Naive thymus-derived CD4-positive, alpha-beta T cell (primary cell): ENCODE measurements at regions not wholly inside any gene's neighbourhood (a gene's known extent, or its start where the extent isn't known, plus 50 kb on each side); places are given as distances from the start of the nearest gene placed in this dataset.

Source experiments
- ATAC-seq: fragments of 150-1000 bp; cut with Tn5 transposase; 2 replicates; pipeline ENCODE4 v1.10.0; 2021; ENCODE audit warnings: mild to moderate bottlenecking, moderate library complexity
- CTCF ChIA-PET: fragments of 350-600 bp; sonication (Branson Sonifier 250); formaldehyde crosslinking; loops from one replicate; lab custom pipeline; 2021; ENCODE audit warnings: antibody characterized with exemption; lab: Charles Lee
- POLR2A ChIA-PET: fragments of 350-600 bp; sonication (Branson Sonifier 250); formaldehyde crosslinking; loops from one replicate; lab custom pipeline; 2021; ENCODE audit warnings: antibody characterized with exemption, inconsistent platforms; lab: Charles Lee
- DNase-seq, 9 donors: peaks; one replicate each; pipeline versions ENCODE4 v3.0.0 to v3.0.0-alpha.2; 2020 to 2022; ENCODE audit warnings: mixed read lengths in 1 of 9
- H3K27ac ChIP-seq: one replicate; pipeline ENCODE4 v1.7.0; 2013; ENCODE audit warnings: mild to moderate bottlenecking, low read depth, low read length, moderate library complexity
- H3K27me3 ChIP-seq, 2 donors: one replicate each; pipeline ENCODE4 v1.7.0; 2013; ENCODE audit warnings: low read length in 2 of 2, mild to moderate bottlenecking in 2 of 2, moderate library complexity in 2 of 2; ENCODE audit not compliant: control insufficient read depth in 2 of 2, insufficient read depth in 2 of 2
- H3K36me3 ChIP-seq, 3 experiments: 1 replicate in 2 of 3; 2 replicates in 1 of 3; pipeline ENCODE4 v1.7.0; 2013; ENCODE audit warnings: low read length in 3 of 3, mild to moderate bottlenecking in 3 of 3, moderate library complexity in 1 of 3; ENCODE audit not compliant: insufficient read depth in 3 of 3, control insufficient read depth in 2 of 3
- H3K4me1 ChIP-seq, 2 donors: one replicate each; pipeline ENCODE4 v1.7.0; 2013; ENCODE audit warnings: low read length in 2 of 2, mild to moderate bottlenecking in 2 of 2, moderate library complexity in 1 of 2; ENCODE audit not compliant: control insufficient read depth in 2 of 2, insufficient read depth in 2 of 2
- H3K4me3 ChIP-seq: 2 replicates; pipeline ENCODE4 v1.7.0; 2013; ENCODE audit warnings: mild to moderate bottlenecking, low read length
- H3K9me3 ChIP-seq, 3 experiments: 1 replicate in 2 of 3; 2 replicates in 1 of 3; pipeline ENCODE4 v1.7.0; 2013; ENCODE audit warnings: low read length in 3 of 3; ENCODE audit not compliant: control insufficient read depth in 2 of 3
- H3K27ac Mint-ChIP-seq, 9 donors: one replicate each; pipeline ENCODE4 v1.8.0; 2020 to 2022; ENCODE audit warnings: mixed read lengths in 9 of 9, mild to moderate bottlenecking in 8 of 9, moderate library complexity in 5 of 9, inconsistent platforms in 2 of 9
- H3K27me3 Mint-ChIP-seq, 5 donors: one replicate each; pipeline ENCODE4 v1.8.0; 2021 to 2022; ENCODE audit warnings: mixed read lengths in 5 of 5, mild to moderate bottlenecking in 1 of 5
- H3K36me3 Mint-ChIP-seq, 5 donors: one replicate each; pipeline ENCODE4 v1.8.0; 2020 to 2022; ENCODE audit warnings: mixed read lengths in 5 of 5, mild to moderate bottlenecking in 3 of 5, inconsistent platforms in 1 of 5
- H3K4me1 Mint-ChIP-seq, 7 donors: one replicate each; pipeline ENCODE4 v1.8.0; 2020 to 2022; ENCODE audit warnings: mixed read lengths in 7 of 7, mild to moderate bottlenecking in 3 of 7, inconsistent platforms in 1 of 7
- H3K4me3 Mint-ChIP-seq, 10 donors: one replicate each; pipeline ENCODE4 v1.8.0; 2020 to 2022; ENCODE audit warnings: mild to moderate bottlenecking in 10 of 10, mixed read lengths in 10 of 10, moderate library complexity in 6 of 10, inconsistent platforms in 2 of 10
- H3K9me3 Mint-ChIP-seq, 11 donors: one replicate each; pipeline ENCODE4 v1.8.0; 2020 to 2022; ENCODE audit warnings: mixed read lengths in 11 of 11, mild to moderate bottlenecking in 4 of 11, inconsistent platforms in 1 of 11, moderate library complexity in 1 of 11
- intact Hi-C, 2 donors: fragments of 100-400 bp; cut with micrococcal nuclease; formaldehyde crosslinking; loops; one replicate each; pipeline ENCODE4 v1.15.1; 2023

- no peaks in the 10 kb centered on the region for H3K4me1 ChIP-seq
- H3K4me3 Mint-ChIP-seq: no peak overlapping the region
- CTCF ChIA-PET: no interaction called here
Measured at GRCh38 chr4:66048861-66049260, 378.6 kb upstream of the EPHA5 start.

GRCh38 chr4:66045913-66046312, 375.6 kb upstream of the EPHA5 start:
- no peaks in the 10 kb centered on the region for H3K36me3 Mint-ChIP-seq
- CTCF ChIA-PET: no interaction called here
- no peaks in the 10 kb centered on the region for H3K4me1 Mint-ChIP-seq
- no peak for ATAC-seq
- peaks cover 0 to 23% (median 6%) of the 10 kb centered on the region in 11 donors for H3K9me3 Mint-ChIP-seq
- no peak for DNase-seq
- Histone ChIP-seq H3K27ac (no peak overlapping the region), H3K9me3 (no peaks in the 10 kb centered on the region), H3K36me3 (no peaks in the 10 kb centered on the region), H3K4me1 (no peaks in the 10 kb centered on the region), H3K4me3 (no peak overlapping the region), H3K27me3 (no peaks in the 10 kb centered on the region)
- intact Hi-C loops: no loop called here
- H3K4me3 Mint-ChIP-seq: no peak overlapping the region
- no peak overlapping the region for H3K27ac Mint-ChIP-seq
- no peaks in the 10 kb centered on the region for H3K27me3 Mint-ChIP-seq
- POLR2A ChIA-PET: no interaction called here

More at GRCh38 chr4:66048861-66049260, 378.6 kb upstream of the EPHA5 start:
- Mint-ChIP-seq H3K36me3 (no peaks in the 10 kb centered on the region), H3K4me1 (no peaks in the 10 kb centered on the region), H3K27ac (no peak overlapping the region), H3K27me3 (no peaks in the 10 kb centered on the region), H3K9me3 (peaks cover 0 to 25% (median 7%) of the 10 kb centered on the region in 11 donors)
- H3K9me3 ChIP-seq: no peaks in the 10 kb centered on the region
- intact Hi-C loops: no loop called here
- POLR2A ChIA-PET: no interaction called here
- ATAC-seq (no peak), DNase-seq (no peak)
- H3K36me3 ChIP-seq: no peaks in the 10 kb centered on the region
- H3K4me3 ChIP-seq: no peak overlapping the region
- H3K27ac ChIP-seq: no peak overlapping the region
- H3K27me3 ChIP-seq: no peaks in the 10 kb centered on the region

DNA sequence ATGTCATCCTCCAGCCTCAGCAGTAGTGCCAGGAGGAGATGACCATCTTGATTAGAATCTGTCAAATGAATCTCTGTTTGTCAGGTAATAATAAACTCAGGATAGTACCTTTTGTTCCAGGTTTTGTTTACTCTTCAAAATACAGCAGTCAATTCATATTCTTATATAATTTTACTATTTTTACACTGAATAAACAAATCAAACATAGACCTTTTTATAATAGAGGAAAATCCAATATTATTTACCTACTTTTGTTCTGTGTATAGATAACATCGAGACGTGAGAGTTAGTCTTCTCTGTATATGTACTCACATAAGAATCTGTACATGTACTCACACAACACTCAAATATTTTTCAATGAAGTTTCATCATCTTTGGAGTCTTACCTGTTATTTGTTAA, 365.4 kb upstream of the EPHA5 start:
- H3K9me3 ChIP-seq: no peaks in the 10 kb centered on the region
- CTCF ChIA-PET: no interaction called here
- H3K4me1 Mint-ChIP-seq: no peaks in the 10 kb centered on the region
- H3K4me1 ChIP-seq: no peaks in the 10 kb centered on the region
- H3K4me3 Mint-ChIP-seq: no peak overlapping the region
- no peaks in the 10 kb centered on the region for H3K36me3 Mint-ChIP-seq
- no peak overlapping the region for H3K27ac ChIP-seq
- no peak overlapping the region for H3K27ac Mint-ChIP-seq
- no peaks in the 10 kb centered on the region for H3K27me3 Mint-ChIP-seq
- intact Hi-C loops: no loop called here
- H3K36me3 ChIP-seq: no peaks in the 10 kb centered on the region
- H3K4me3 ChIP-seq: no peak overlapping the region
- POLR2A ChIA-PET: no interaction called here
- ATAC-seq (no peak), DNase-seq (no peak)
- H3K9me3 Mint-ChIP-seq: peaks cover 0 to 11% (median 2%) of the 10 kb centered on the region in 11 donors
- H3K27me3 ChIP-seq: no peaks in the 10 kb centered on the region

DNA sequence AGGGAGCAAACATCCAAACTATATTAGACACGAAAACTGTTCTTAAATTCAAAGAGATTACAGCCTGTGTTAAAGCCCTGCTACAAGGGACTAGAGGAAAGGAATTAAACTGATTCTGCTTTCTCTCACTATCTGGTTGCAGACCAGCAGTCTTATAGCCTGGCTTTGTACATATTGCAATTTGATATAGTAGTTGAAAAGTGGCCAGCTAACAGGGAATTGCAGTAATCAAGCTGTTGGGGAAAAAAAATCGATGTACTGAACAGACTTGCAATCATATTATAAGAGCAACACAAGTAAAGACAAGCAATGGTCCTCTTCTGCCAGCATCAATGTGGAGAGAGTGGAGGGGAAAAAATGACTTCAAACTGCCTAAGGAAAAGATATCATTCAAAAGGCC, 364.4 kb upstream of the EPHA5 start:
- CTCF ChIA-PET: no interaction called here
- intact Hi-C loops: no loop called here
- Histone ChIP-seq H3K27ac (no peak overlapping the region), H3K4me3 (no peak overlapping the region), H3K4me1 (no peaks in the 10 kb centered on the region), H3K36me3 (no peaks in the 10 kb centered on the region), H3K27me3 (no peaks in the 10 kb centered on the region), H3K9me3 (no peaks in the 10 kb centered on the region)
- POLR2A ChIA-PET: no interaction called here
- Mint-ChIP-seq H3K27ac (no peak overlapping the region), H3K4me3 (no peak overlapping the region), H3K4me1 (no peaks in the 10 kb centered on the region), H3K27me3 (no peaks in the 10 kb centered on the region), H3K9me3 (peaks cover 0 to 10% (median 3%) of the 10 kb centered on the region in 11 donors), H3K36me3 (no peaks in the 10 kb centered on the region)
- ATAC-seq: no peak
- no peak for DNase-seq

GRCh38 chr4:66034262-66034661, 364.0 kb upstream of the EPHA5 start:
- H3K4me3 Mint-ChIP-seq: no peak overlapping the region
- DNase-seq (no peak), ATAC-seq (no peak)
- H3K27ac Mint-ChIP-seq: no peak overlapping the region
- Histone ChIP-seq H3K9me3 (no peaks in the 10 kb centered on the region), H3K27ac (no peak overlapping the region), H3K4me1 (no peaks in the 10 kb centered on the region), H3K27me3 (no peaks in the 10 kb centered on the region), H3K4me3 (no peak overlapping the region), H3K36me3 (no peaks in the 10 kb centered on the region)
- POLR2A ChIA-PET: no interaction called here
- CTCF ChIA-PET: no interaction called here
- H3K27me3 Mint-ChIP-seq: no peaks in the 10 kb centered on the region
- peaks cover 0 to 6% (median 3%) of the 10 kb centered on the region in 11 donors for H3K9me3 Mint-ChIP-seq
- no peaks in the 10 kb centered on the region for H3K4me1 Mint-ChIP-seq
- no peaks in the 10 kb centered on the region for H3K36me3 Mint-ChIP-seq
- intact Hi-C loops: no loop called here

DNA sequence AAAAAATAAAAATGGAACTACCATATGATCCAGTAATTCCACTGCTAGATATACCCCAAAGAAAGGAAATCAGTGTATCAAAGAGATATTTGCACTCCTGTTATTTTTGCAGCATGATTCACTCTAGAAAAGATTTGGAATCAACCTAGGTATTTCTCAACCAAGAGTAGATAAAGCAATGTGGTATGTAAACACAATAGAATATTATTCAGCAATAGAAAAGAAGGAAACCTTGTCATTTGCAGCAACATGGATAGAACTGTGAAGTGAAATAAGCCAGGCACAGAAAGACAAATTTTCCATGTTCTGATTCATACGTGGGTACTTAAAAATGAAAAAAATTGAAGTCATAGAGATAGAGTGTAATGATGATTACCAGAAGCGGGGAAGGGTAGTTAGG, 362.3 kb upstream of the EPHA5 start:
- no peak for ATAC-seq
- no peak overlapping the region for H3K27ac Mint-ChIP-seq
- H3K9me3 Mint-ChIP-seq: peaks cover 0 to 8% (median 5%) of the 10 kb centered on the region in 11 donors
- no peaks in the 10 kb centered on the region for H3K27me3 ChIP-seq
- intact Hi-C loops: no loop called here
- no peak for DNase-seq
- no peak overlapping the region for H3K27ac ChIP-seq
- H3K4me1 ChIP-seq: no peaks in the 10 kb centered on the region
- H3K9me3 ChIP-seq: no peaks in the 10 kb centered on the region
- ChIA-PET CTCF (no interaction called here), POLR2A (no interaction called here)
- no peaks in the 10 kb centered on the region for H3K4me1 Mint-ChIP-seq
- H3K36me3 ChIP-seq: no peaks in the 10 kb centered on the region
- H3K4me3 ChIP-seq: no peak overlapping the region
- no peak overlapping the region for H3K4me3 Mint-ChIP-seq
- no peaks in the 10 kb centered on the region for H3K36me3 Mint-ChIP-seq
- no peaks in the 10 kb centered on the region for H3K27me3 Mint-ChIP-seq

GRCh38 chr4:66028668-66029067, 358.4 kb upstream of the EPHA5 start:
- POLR2A ChIA-PET: no interaction called here
- H3K27ac Mint-ChIP-seq: no peak overlapping the region

More at GRCh38 chr4:66028668-66029067, 358.4 kb upstream of the EPHA5 start:
- H3K36me3 Mint-ChIP-seq: no peaks in the 10 kb centered on the region
- H3K4me1 Mint-ChIP-seq: no peaks in the 10 kb centered on the region
- no peak overlapping the region for H3K4me3 ChIP-seq
- no peaks in the 10 kb centered on the region for H3K4me1 ChIP-seq
- ATAC-seq: no peak
- intact Hi-C loops: no loop called here
- CTCF ChIA-PET: no interaction called here
- no peaks in the 10 kb centered on the region for H3K36me3 ChIP-seq
- H3K27ac ChIP-seq: no peak overlapping the region
- H3K4me3 Mint-ChIP-seq: no peak overlapping the region
- H3K9me3 Mint-ChIP-seq: peaks cover 2 to 19% (median 10%) of the 10 kb centered on the region in 11 donors
- no peaks in the 10 kb centered on the region for H3K27me3 Mint-ChIP-seq
- H3K9me3 ChIP-seq: no peaks in the 10 kb centered on the region
- no peak for DNase-seq
- H3K27me3 ChIP-seq: no peaks in the 10 kb centered on the region
